ENCODE measurements at regions not wholly inside any gene's neighbourhood (a gene's known extent, or its start where the extent isn't known, plus 50 kb on each side); places are given as distances from the start of the nearest gene placed in this dataset.

- no peak overlapping the region for H3K4me3 ChIP-seq (ENCODE audit: low read depth, low read length)
- TF ChIP-seq CTCF (conservative IDR thresholded peaks at IDR 0.05; ENCODE audit: low read depth, low read length), result no peak
- DNase-seq (ENCODE audit: low read depth), result no peak
These were observed 145.5 kb upstream of the IGF1 start for GRCh38 chr12:102625819-102626218.

- H3K4me3 ChIP-seq (ENCODE audit: low read depth, low read length), result no peak overlapping the region
- DNase-seq (ENCODE audit: low read depth), result no peak
- TF ChIP-seq CTCF (conservative IDR thresholded peaks at IDR 0.05; ENCODE audit: low read depth, low read length), result no peak
These were observed 142.3 kb upstream of the IGF1 start for GRCh38 chr12:102622618-102623017.

- TF ChIP-seq CTCF (conservative IDR thresholded peaks at IDR 0.05; ENCODE audit: low read depth, low read length), result no peak
- DNase-seq (ENCODE audit: low read depth), result no peak
- no peak overlapping the region for H3K4me3 ChIP-seq (ENCODE audit: low read depth, low read length)
These were observed 138.0 kb upstream of the IGF1 start for GRCh38 chr12:102618197-102618877.

- no peak for DNase-seq (ENCODE audit: low read depth)
- H3K4me3 ChIP-seq (ENCODE audit: low read depth, low read length), result no peak overlapping the region
- TF ChIP-seq CTCF (conservative IDR thresholded peaks at IDR 0.05; ENCODE audit: low read depth, low read length), result no peak
These were observed 136.3 kb upstream of the IGF1 start for GRCh38 chr12:102616692-102617091.

GRCh38 chr12:102611995-102612394 is 131.6 kb upstream of the IGF1 start:
- no peak overlapping the region for H3K4me3 ChIP-seq (ENCODE audit: low read depth, low read length)
- TF ChIP-seq CTCF (conservative IDR thresholded peaks at IDR 0.05; ENCODE audit: low read depth, low read length), result no peak
- DNase-seq (ENCODE audit: low read depth), result no peak

GRCh38 chr12:102609996-102610395 is 129.6 kb upstream of the IGF1 start:
- TF ChIP-seq CTCF (conservative IDR thresholded peaks at IDR 0.05; ENCODE audit: low read depth, low read length), result no peak
- DNase-seq (ENCODE audit: low read depth), result no peak
- no peak overlapping the region for H3K4me3 ChIP-seq (ENCODE audit: low read depth, low read length)

- no peak overlapping the region for H3K4me3 ChIP-seq (ENCODE audit: low read depth, low read length)
- no peak for DNase-seq (ENCODE audit: low read depth)
- no peak for TF ChIP-seq CTCF (conservative IDR thresholded peaks at IDR 0.05; ENCODE audit: low read depth, low read length)
These were observed 122.7 kb upstream of the IGF1 start for GRCh38 chr12:102603021-102603420.
